ENCODE measurements at regions not wholly inside any gene's neighbourhood (a gene's known extent, or its start where the extent isn't known, plus 50 kb on each side); places are given as distances from the start of the nearest gene placed in this dataset.

GRCh38 chr14:81686512-81686911 is 152.9 kb upstream of the SEL1L start:
- TF ChIP-seq KLF9 (tag by site-specific recombination; IDR thresholded peaks at IDR 0.05; ENCODE audit: low read depth) = no peak
- TF ChIP-seq REPIN1 (tag by site-specific recombination; IDR thresholded peaks at IDR 0.05; ENCODE audit: low read depth) = no peak
- no peak for TF ChIP-seq SP2 (tag by site-specific recombination; IDR thresholded peaks at IDR 0.05)
